ENCODE measurements at regions not wholly inside any gene's neighbourhood (a gene's known extent, or its start where the extent isn't known, plus 50 kb on each side); places are given as distances from the start of the nearest gene placed in this dataset.

DNA sequence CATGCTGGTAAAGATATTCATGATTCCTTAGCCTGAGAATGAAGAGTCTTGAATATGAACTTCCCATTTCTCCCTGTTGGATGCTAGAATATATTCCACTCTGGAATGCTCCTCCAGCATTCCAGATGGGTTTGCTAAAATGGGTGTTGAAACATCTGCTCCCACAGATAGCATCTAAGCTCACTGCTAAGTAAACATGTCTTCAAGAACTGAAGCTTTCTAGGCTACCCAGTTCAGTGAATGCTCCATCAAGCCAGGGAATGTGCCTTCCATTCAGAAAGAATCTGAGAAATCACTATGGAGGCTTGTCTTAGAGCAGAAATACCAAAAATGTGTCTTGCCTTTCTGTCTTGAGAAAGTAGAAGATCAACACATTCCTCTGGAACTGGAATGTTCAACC is 81.1 kb downstream of the TNFSF18 start:
- no peaks in the 10 kb centered on the region for H3K9me3 Mint-ChIP-seq
- DNase-seq (ENCODE audit: low spot score in 2 of 2) (no peak), ATAC-seq (ENCODE audit: low read depth) (no peak)
- peaks cover 3% of the 10 kb centered on the region for H3K27me3 Mint-ChIP-seq
- H3K36me3 Mint-ChIP-seq = no peaks in the 10 kb centered on the region
- H3K27ac Mint-ChIP-seq = no peak overlapping the region
- no peak overlapping the region for H3K4me3 Mint-ChIP-seq
- H3K4me1 Mint-ChIP-seq = no peaks in the 10 kb centered on the region

DNA sequence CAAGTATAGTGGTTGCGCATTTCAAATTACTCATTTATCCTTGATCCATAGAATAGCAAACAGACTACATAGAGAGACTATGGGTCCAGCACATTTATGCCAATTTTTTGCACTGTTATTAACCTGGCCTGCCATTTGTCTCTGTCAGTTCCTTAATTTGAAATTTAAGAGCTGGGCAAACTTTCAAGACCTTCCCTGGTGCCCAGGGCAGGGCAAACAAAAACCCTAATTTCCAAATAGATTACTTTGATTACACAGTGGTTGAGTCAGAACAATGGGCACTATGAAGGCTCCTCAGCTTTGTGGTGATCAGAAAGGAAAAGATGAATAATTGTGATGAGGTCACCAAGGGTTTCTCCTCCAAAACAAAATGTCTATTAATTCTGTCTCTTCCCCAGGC is 80.6 kb downstream of the TNFSF18 start:
- no peak for DNase-seq (ENCODE audit: low spot score in 2 of 2)
- Mint-ChIP-seq H3K27ac (no peak overlapping the region), H3K36me3 (no peaks in the 10 kb centered on the region), H3K9me3 (no peaks in the 10 kb centered on the region), H3K27me3 (peaks cover 3% of the 10 kb centered on the region), H3K4me3 (no peak overlapping the region), H3K4me1 (no peaks in the 10 kb centered on the region)
- ATAC-seq (ENCODE audit: low read depth) = no peak

DNA sequence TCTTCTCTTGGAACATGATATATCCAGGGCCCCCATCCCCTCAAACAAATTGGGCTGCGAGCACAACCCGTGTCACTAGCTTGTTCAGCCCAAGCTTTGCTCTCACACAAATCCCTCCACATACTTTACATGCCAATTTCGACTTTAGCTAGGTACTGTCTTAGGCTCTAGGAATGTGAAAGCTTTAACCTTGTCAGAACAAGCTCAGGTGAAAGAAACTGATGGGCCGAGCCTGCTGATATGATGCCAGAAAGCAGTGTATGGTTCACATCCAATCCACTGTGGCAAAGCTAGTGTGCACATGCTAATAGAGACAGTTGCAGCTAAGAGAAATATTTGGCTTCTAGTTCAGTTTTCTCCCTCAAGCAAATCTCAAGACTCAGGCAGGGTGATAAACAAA is 79.5 kb downstream of the TNFSF18 start:
- Mint-ChIP-seq H3K36me3 (no peaks in the 10 kb centered on the region), H3K4me1 (no peaks in the 10 kb centered on the region), H3K27ac (no peak overlapping the region), H3K27me3 (peaks cover 3% of the 10 kb centered on the region), H3K4me3 (no peak overlapping the region), H3K9me3 (no peaks in the 10 kb centered on the region)
- ATAC-seq (ENCODE audit: low read depth) (no peak), DNase-seq (ENCODE audit: low spot score in 2 of 2) (no peak)

DNA sequence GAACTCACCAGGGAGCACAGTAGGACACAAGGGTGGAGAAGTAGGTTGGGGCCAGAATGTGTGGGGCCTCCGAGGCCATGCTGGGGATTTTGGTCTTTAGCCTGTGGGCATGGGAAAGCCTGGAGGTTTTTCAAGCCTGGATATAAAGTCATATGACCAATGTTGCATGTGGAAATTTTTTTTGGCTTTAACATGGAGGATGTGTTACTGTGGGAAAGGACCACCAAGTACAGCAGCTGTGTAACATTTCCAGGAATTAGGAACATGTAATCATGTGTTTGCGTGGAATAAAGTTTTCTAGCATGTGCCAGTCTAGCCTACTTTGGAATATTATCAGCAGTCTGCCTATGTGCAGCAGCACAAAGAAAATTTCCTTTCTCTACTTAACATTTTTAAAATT is 78.5 kb downstream of the TNFSF18 start:
- DNase-seq (ENCODE audit: low spot score in 2 of 2) = no peak
- no peak overlapping the region for H3K27ac Mint-ChIP-seq
- no peaks in the 10 kb centered on the region for H3K4me1 Mint-ChIP-seq

DNA sequence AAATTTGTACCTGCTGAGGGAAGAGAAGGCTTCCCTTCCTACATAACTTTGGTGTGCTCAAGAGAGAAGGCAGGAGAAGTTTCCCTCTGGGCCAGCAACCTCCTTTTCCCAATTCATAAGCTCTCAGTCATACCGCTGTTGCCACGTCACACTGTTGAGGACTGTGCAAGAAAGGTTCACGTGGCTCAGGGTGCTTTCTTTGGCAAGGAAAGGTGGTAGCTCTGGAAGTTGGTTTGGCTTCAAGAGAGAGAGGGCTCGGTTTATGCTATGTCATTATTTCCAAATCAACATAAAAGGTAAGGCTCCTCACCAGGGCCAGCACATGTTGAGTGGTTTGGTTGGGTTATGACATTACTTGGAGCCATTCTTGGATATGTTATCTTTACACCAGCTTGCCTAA is 77.3 kb downstream of the TNFSF18 start:
- Mint-ChIP-seq H3K4me3 (no peak overlapping the region), H3K4me1 (peaks cover 5% of the 10 kb centered on the region), H3K27ac (no peak overlapping the region), H3K36me3 (no peaks in the 10 kb centered on the region), H3K9me3 (no peaks in the 10 kb centered on the region), H3K27me3 (peaks cover 3% of the 10 kb centered on the region)
- DNase-seq (ENCODE audit: low spot score in 2 of 2) (no peak), ATAC-seq (ENCODE audit: low read depth) (no peak)

More for the DNA sequence above, 78.5 kb downstream of the TNFSF18 start:
- ATAC-seq (ENCODE audit: low read depth) = no peak
- Mint-ChIP-seq H3K27me3 (peaks cover 3% of the 10 kb centered on the region), H3K4me3 (no peak overlapping the region), H3K9me3 (no peaks in the 10 kb centered on the region), H3K36me3 (no peaks in the 10 kb centered on the region)

GRCh38 chr1:172976222-172977041 is 74.3 kb downstream of the TNFSF18 start:
- DNase-seq (ENCODE audit: low spot score in 2 of 2) (no peak), ATAC-seq (ENCODE audit: low read depth) (no peak)
- Mint-ChIP-seq H3K27ac (no peak overlapping the region), H3K27me3 (peaks cover 3% of the 10 kb centered on the region), H3K36me3 (no peaks in the 10 kb centered on the region), H3K4me1 (peaks cover 7% of the 10 kb centered on the region), H3K4me3 (no peak overlapping the region), H3K9me3 (no peaks in the 10 kb centered on the region)

- ATAC-seq (ENCODE audit: low read depth) (no peak), DNase-seq (ENCODE audit: low spot score in 2 of 2) (no peak)
- H3K4me3 Mint-ChIP-seq = no peak overlapping the region
- H3K27me3 Mint-ChIP-seq = no peaks in the 10 kb centered on the region
- no peaks in the 10 kb centered on the region for H3K9me3 Mint-ChIP-seq
- H3K4me1 Mint-ChIP-seq = peaks cover 7% of the 10 kb centered on the region
- no peak overlapping the region for H3K27ac Mint-ChIP-seq
- H3K36me3 Mint-ChIP-seq = no peaks in the 10 kb centered on the region
Measured at GRCh38 chr1:172977296-172978017, 73.3 kb downstream of the TNFSF18 start.

GRCh38 chr1:172978595-172978994 is 72.1 kb downstream of the TNFSF18 start:
- no peaks in the 10 kb centered on the region for H3K27me3 Mint-ChIP-seq
- ATAC-seq (ENCODE audit: low read depth) (no peak), DNase-seq (ENCODE audit: low spot score in 2 of 2) (no peak)
- H3K4me3 Mint-ChIP-seq = no peak overlapping the region
- H3K4me1 Mint-ChIP-seq = peaks cover 7% of the 10 kb centered on the region
- no peak overlapping the region for H3K27ac Mint-ChIP-seq
- no peaks in the 10 kb centered on the region for H3K36me3 Mint-ChIP-seq
- H3K9me3 Mint-ChIP-seq = no peaks in the 10 kb centered on the region

- DNase-seq (ENCODE audit: low spot score in 2 of 2) (no peak), ATAC-seq (ENCODE audit: low read depth) (no peak)
- H3K4me1 Mint-ChIP-seq = peaks cover 7% of the 10 kb centered on the region
- no peaks in the 10 kb centered on the region for H3K36me3 Mint-ChIP-seq
- H3K4me3 Mint-ChIP-seq = no peak overlapping the region
- H3K9me3 Mint-ChIP-seq = no peaks in the 10 kb centered on the region
- no peaks in the 10 kb centered on the region for H3K27me3 Mint-ChIP-seq
- no peak overlapping the region for H3K27ac Mint-ChIP-seq
Measured at GRCh38 chr1:172979828-172980227, 70.9 kb downstream of the TNFSF18 start.

GRCh38 chr1:172980456-172980855 is 70.3 kb downstream of the TNFSF18 start:
- no peak for DNase-seq (ENCODE audit: low spot score in 2 of 2)
- H3K27me3 Mint-ChIP-seq = no peaks in the 10 kb centered on the region

GRCh38 chr1:172980971-172981370 is 69.8 kb downstream of the TNFSF18 start:
- ATAC-seq (ENCODE audit: low read depth) = no peak
- Mint-ChIP-seq H3K4me1 (peaks cover 7% of the 10 kb centered on the region), H3K27me3 (no peaks in the 10 kb centered on the region), H3K4me3 (no peak overlapping the region), H3K27ac (no peak overlapping the region), H3K36me3 (no peaks in the 10 kb centered on the region), H3K9me3 (no peaks in the 10 kb centered on the region)
- no peak for DNase-seq (ENCODE audit: low spot score in 2 of 2)

More at GRCh38 chr1:172980456-172980855, 70.3 kb downstream of the TNFSF18 start:
- Mint-ChIP-seq H3K9me3 (no peaks in the 10 kb centered on the region), H3K27ac (no peak overlapping the region), H3K4me3 (no peak overlapping the region), H3K4me1 (peaks cover 7% of the 10 kb centered on the region), H3K36me3 (no peaks in the 10 kb centered on the region)
- no peak for ATAC-seq (ENCODE audit: low read depth)
